NCI-H1694 treated with DMSO at 0.1 percent for 48 hours (cell line): ENCODE measurements at regions not wholly inside any gene's neighbourhood (a gene's known extent, or its start where the extent isn't known, plus 50 kb on each side); places are given as distances from the start of the nearest gene placed in this dataset.

Experiments used
- DNase-seq: peaks from one replicate; lab custom pipeline; 2025; lab: John Stamatoyannopoulos, UW

- no peak for DNase-seq
Measured at GRCh38 chr5:164351245-164351834, 845.9 kb downstream of the MAT2B start.

GRCh38 chr5:164352695-164353094, 847.3 kb downstream of the MAT2B start:
- no peak for DNase-seq

GRCh38 chr5:164353155-164353554, 847.7 kb downstream of the MAT2B start:
- DNase-seq = no peak

GRCh38 chr5:164354139-164354751, 848.8 kb downstream of the MAT2B start:
- no peak for DNase-seq

- DNase-seq = no peak
Measured at GRCh38 chr5:164355267-164355830, 849.9 kb downstream of the MAT2B start.

- DNase-seq = no peak
Measured at GRCh38 chr5:164356790-164357189, 851.4 kb downstream of the MAT2B start.

GRCh38 chr5:164357395-164358033, 852.1 kb downstream of the MAT2B start:
- no peak for DNase-seq

- no peak for DNase-seq
Measured at GRCh38 chr5:164358531-164359259, 853.3 kb downstream of the MAT2B start.

- no peak for DNase-seq
Measured at GRCh38 chr5:164359260-164360255, 854.1 kb downstream of the MAT2B start.

- DNase-seq = no peak
Measured at GRCh38 chr5:164360589-164360988, 855.2 kb downstream of the MAT2B start.

GRCh38 chr5:164361986-164362385, 856.6 kb downstream of the MAT2B start:
- no peak for DNase-seq

GRCh38 chr5:164362835-164363234, 857.4 kb downstream of the MAT2B start:
- no peak for DNase-seq

GRCh38 chr5:164364237-164365208, 859.1 kb downstream of the MAT2B start:
- no peak for DNase-seq

- no peak for DNase-seq
Measured at GRCh38 chr5:164370841-164371240, 865.4 kb downstream of the MAT2B start.

- DNase-seq = no peak
Measured at GRCh38 chr5:164372892-164373291, 867.5 kb downstream of the MAT2B start.

GRCh38 chr5:164373876-164374275, 868.5 kb downstream of the MAT2B start:
- DNase-seq = no peak

GRCh38 chr5:164375051-164375450, 869.6 kb downstream of the MAT2B start:
- no peak for DNase-seq

GRCh38 chr5:164376843-164377242, 871.4 kb downstream of the MAT2B start:
- no peak for DNase-seq

GRCh38 chr5:164377746-164378145, 872.3 kb downstream of the MAT2B start:
- DNase-seq = no peak

- DNase-seq = no peak
Measured at GRCh38 chr5:164383662-164384061, 878.2 kb downstream of the MAT2B start.
